ENCODE measurements at regions not wholly inside any gene's neighbourhood (a gene's known extent, or its start where the extent isn't known, plus 50 kb on each side); places are given as distances from the start of the nearest gene placed in this dataset.
A peak's percentile ranks its signal among the peaks of the same experiment; 100 is the strongest.

DNA sequence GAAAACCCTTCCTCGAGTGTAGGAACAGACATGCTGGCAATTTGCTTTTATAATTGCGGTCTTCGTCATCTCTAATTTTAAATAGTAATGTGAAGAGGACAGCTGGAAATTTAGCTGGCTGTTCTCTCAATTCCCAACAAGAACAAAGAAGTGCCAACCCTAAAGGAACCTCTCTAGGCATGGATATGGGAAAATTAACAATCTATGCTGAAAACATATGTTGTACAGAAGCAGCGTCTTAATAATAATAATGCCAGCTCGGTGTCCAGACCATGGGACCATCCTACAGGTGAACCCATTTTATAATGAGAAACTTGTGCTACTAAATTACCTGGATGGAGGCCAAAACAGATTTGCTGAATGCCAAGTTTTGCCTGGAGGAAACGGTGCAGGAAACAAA is 641.4 kb upstream of the MGMT start:
- DNase-seq (ENCODE audit: low read depth in 2 of 3, low spot score in 1 of 3): no peak

DNA sequence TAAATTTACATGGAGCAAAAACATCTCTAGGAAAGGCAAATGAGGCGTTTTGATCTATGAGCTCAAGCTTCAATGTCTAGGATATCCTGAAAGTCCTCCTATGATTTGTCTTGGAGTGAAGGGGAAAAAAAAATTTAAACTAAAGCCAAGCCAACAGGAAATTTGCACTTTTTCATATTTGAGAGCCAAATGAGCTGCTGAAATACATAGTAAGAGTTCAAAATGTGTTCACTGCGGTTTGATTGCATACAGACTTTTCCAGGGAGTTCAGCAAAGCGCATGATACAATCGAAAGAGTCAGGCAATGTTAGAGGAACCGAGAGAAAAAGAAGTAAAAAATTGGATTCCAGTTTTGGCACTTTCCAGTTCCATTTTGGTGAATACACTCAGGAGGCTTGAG is 633.4 kb upstream of the MGMT start:
- DNase-seq (ENCODE audit: low read depth in 2 of 3, low spot score in 1 of 3): no peak

DNA sequence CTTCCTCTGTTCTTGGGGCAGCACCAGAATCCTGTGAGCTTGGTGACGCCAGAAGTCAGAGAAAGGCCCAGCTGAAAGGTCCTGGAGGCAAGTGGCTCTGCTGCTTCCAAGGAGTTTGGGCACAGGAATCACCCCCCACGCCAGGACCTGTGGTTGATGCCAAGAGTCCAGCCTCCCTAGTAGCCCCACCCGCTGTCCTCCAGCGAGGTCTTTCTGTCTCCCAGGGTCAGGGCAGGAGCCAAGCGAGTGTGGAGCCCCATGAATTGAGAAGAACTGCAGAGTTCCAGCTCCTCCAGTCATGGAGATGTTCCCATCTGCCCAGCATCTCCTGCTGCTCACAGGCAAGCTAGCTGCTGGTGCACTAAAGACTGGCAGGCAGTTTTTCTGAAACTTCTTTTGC is 631.7 kb upstream of the MGMT start:
- DNase-seq (ENCODE audit: low read depth in 2 of 3, low spot score in 1 of 3): no peak

DNA sequence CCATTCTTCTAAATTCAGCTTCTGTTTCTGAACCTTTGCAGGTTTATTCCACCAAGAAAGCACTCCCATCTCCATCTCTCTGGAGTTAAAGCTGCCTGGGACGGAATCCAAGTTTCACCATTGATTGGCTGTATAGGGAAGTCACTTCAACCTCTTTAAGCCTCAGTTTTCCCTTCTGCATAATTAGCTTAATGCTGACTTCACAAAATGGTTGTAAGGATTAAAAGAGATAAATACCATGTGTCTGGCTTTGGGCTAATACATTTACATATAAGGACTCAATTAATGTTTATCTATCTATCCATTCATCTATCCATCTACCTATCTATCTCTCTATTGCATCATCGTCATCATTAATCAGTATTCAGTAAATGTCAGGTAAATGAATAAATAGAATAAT is 629.6 kb upstream of the MGMT start:
- DNase-seq (ENCODE audit: low read depth in 2 of 3, low spot score in 1 of 3): no peak

DNA sequence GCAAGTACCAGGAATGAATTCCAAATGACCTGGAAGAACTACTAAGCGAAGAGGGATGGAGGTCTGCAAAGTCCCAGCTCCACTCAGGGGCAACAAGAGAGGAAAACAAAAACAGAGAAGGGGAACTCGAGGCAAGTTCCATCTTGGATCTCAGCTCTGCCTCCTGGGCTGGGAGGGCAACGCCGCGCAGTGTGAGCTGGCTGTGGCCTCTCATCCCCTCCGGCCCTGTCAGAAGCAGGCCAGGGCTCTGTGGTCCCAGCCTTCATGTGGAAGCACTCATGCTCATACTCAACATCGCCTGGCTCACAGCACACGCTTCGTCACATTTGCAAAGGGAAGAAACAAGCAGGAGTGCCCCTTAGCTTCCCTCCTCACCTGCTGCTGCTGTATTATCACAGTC is 627.9 kb upstream of the MGMT start:
- DNase-seq (ENCODE audit: low read depth in 2 of 3, low spot score in 1 of 3): no peak

DNA sequence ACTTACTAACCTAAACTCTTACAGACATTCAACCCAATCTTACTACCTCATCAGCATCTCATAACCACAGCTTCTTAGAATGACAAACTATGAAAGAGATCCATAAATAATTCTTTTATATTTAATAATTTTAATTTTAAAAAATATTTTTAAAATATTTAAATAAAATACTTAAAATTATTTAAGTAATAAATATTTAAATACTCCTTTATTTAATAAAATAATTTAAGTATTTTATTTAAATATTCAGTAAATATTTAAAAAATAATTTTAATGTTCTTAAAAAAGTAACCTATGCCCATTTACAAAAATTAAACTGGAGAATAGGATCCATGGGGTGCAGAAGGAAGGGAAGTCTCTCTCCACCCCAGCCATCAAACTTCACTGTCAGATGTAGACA is 627.3 kb upstream of the MGMT start:
- DNase-seq (ENCODE audit: low read depth in 2 of 3, low spot score in 1 of 3): no peak

DNA sequence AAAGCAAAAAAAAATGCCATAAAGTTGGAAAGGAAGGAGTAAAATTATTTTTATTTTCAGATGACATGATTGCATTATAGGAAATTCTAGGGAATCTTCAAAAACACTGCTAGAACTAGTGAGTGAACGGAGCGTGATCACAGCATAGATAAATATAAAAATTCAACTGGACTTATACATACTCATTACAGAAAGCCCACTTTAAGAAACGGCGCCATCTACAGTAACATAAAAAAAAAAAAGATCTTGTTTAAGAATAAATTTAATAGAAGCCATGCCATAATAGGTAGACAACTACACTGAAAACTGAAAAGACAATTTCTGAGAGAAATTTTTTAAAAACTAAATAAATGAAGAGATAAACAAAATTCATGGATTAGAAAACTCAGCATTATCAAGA is 623.1 kb upstream of the MGMT start:
- no peak for DNase-seq (ENCODE audit: low read depth in 2 of 3, low spot score in 1 of 3)

DNA sequence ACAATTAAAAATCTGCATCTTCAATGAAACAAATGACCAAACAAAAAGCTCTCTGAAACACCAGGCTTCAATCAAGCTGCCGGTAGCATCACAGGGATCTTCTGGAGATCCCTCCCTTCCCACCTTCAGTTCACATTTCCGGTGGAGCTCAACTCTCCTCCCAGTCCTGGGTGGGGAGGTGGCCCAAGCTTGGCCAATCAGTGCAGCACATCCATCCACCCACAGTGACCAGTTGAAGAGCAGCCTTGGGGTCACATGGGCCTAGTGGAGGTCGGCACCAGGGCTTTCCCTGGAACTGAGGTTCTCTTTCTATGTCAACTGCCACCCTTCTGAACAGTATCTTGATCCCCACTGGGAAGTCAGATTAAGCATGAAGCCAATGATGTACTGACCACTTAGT is 620.1 kb upstream of the MGMT start:
- no peak for DNase-seq (ENCODE audit: low read depth in 2 of 3, low spot score in 1 of 3)

DNA sequence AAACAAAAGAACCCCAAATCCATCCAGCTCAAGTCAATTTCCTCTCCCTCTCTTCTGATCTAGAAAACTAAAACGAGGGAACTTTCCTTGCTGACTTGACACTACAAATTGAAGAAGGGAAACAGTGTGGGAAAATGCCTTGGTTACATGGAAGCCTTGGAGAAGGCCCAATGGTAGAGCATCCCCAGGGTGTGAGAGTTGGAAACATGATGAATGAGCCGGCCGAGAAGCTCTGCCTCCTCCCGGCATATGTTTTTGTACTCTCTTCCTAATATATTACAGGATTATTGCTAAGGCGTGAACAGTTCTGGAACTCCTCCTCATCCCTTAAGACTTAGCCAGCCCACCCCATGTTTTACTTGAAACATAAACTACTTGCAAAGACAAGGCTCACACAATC is 618.2 kb upstream of the MGMT start:
- no peak for DNase-seq (ENCODE audit: low read depth in 2 of 3, low spot score in 1 of 3)

DNA sequence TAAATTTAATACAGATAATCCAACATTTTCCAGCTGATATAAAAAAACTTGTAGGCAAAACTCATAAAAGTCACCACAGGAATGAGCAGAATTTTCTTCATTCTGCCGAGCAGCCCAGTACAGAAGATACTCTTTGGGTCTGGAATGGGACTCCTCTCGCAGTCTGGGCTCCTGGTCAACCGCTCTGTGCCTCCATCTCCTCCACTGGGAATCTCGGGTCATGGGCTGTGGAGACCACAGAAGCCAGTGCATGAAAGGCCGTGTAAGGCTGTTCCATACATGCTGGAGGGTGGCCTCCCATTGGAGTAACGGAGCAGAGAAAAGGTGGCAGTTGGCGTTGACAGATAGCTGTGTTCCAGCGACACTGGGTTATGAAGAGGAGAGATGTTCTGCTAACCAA is 616.4 kb upstream of the MGMT start:
- DNase-seq (ENCODE audit: low read depth in 2 of 3, low spot score in 1 of 3): no peak

DNA sequence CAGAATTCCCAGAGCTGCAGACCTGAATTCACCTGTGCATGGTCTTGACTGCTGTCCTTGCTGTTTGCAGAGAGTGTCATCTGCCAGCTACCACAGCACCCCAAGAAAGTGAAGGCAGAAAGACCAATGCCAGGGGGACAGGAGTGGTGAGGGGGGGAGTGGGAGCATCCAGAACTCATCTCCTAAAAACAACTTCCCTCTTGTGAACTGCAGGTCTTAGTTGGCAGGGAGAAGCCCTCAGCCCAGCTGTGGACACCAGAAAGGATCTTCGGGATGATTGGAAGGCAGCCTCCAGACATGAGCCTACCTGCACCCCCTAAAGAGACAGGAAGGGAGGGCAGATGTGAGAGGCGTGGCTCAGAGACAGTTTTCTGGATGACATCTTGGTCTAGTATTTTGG is 615.8 kb upstream of the MGMT start:
- DNase-seq (ENCODE audit: low read depth in 2 of 3, low spot score in 1 of 3): no peak

DNA sequence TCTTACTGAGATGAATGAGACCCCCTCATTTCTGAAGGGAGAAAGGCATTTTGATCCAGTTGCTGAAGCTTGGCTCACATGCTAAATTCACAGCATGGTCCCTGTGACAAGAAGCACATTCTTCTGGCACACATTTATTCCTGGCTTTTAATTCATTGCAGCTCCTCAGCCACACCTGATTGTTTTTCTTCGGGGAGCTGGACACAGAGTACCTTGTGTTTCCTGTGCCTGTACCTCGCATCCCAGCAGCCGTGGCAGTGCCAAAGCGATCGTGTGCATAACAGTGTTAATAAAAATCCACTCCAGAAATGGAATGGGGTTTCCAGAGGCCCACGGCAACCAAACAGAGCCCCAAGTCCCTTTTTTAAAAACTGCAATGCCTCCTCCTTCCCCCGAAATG is 615.3 kb upstream of the MGMT start:
- DNase-seq (ENCODE audit: low read depth in 2 of 3, low spot score in 1 of 3): no peak

DNA sequence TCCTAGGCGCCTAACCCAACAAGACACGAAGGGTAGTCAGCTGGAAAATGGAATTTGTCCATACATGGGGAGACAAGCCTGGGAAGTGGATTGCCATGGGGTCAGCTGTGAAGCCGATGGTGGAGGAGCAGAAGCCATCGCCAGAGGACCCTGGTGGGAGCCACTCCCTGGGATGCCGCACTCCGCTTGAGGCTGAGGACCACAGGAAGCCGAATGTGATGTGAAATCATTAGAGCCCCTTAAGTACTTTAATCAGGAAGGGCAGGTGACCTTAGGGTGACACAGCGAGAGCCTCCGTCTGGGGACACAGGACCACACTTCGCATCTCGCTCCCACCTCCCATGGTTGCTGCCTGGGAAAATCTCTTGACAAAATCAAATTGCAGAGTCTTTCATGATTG is 614.6 kb upstream of the MGMT start:
- no peak for DNase-seq (ENCODE audit: low read depth in 2 of 3, low spot score in 1 of 3)

DNA sequence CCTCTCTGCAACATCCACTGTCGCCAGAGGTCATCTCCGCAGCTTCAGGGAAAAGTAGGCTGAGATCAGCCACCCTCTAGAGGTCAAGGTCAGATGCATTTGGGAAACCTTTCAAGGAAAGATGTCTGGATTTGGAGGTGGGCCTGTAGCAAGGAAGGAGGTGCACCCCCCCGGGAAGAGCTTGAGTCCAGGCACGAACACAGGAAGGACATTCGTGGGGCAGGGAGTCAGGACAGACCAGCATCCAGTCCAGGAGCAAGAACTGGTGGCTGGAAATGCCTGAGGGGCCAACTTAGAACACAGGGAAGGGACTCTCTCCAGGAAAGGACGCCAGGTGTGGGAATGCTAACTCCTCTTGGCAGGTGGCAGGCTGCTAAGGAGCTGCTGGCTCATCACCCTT is 614.1 kb upstream of the MGMT start:
- no peak for DNase-seq (ENCODE audit: low read depth in 2 of 3, low spot score in 1 of 3)

DNA sequence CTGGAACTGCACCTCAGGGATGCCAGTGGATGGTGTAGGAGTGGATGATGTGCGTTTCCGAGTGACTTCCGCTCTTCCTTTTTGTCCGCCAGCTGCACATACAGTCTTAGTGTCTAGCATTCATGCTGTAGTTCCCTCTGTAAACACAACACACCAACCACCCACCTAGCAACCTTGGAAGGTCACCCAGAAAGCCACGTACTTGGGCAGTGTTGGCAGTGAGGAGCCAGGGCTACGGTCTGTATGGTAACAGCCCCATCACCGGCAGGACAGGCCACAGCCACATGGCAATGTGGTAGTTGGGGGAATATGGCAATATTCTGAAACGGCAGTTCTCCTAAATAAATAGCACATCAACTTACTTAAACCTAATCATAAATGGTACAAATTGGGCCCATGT is 613.5 kb upstream of the MGMT start:
- DNase-seq (ENCODE audit: low read depth in 2 of 3, low spot score in 1 of 3): no peak

DNA sequence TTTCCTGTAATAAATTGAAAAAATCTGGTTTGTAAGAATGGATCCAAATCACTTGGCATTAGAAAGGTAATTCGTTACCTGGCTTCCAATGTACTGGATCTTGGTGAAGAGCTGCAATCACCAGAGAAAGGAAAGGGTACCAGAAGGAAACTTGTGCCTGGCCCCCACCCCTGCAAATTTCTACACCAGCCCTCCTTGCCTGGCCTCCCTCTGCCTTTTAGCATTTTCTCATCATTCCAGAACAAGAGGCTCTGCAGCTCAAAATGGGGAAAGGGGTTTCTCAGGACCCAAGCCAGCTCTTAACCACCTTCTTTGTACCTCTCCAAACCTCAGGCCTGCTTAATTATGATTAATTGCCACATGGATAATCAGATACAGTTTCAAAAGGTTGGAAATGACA is 612.8 kb upstream of the MGMT start:
- no peak for DNase-seq (ENCODE audit: low read depth in 2 of 3, low spot score in 1 of 3)

DNA sequence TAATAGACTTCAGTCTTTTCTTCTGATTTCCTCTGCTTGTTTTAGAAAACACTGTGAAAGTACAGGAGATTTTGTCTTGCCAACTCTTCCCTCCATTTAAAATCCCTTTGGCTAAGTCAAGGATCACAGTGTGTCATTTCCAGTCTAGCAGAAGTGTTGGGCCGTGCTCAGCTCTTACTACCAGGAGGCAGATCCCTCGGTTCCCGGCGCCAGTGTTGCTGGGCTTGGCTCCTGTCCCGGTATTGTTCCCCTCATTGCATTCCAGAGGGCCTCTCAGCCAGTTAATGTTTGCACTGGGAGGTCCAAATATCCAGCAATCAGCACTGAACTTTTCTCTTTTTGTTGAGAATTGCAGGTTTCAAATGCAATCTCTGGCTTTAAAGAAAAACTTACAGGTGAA is 612.1 kb upstream of the MGMT start:
- DNase-seq (ENCODE audit: low read depth in 2 of 3, low spot score in 1 of 3): no peak

DNA sequence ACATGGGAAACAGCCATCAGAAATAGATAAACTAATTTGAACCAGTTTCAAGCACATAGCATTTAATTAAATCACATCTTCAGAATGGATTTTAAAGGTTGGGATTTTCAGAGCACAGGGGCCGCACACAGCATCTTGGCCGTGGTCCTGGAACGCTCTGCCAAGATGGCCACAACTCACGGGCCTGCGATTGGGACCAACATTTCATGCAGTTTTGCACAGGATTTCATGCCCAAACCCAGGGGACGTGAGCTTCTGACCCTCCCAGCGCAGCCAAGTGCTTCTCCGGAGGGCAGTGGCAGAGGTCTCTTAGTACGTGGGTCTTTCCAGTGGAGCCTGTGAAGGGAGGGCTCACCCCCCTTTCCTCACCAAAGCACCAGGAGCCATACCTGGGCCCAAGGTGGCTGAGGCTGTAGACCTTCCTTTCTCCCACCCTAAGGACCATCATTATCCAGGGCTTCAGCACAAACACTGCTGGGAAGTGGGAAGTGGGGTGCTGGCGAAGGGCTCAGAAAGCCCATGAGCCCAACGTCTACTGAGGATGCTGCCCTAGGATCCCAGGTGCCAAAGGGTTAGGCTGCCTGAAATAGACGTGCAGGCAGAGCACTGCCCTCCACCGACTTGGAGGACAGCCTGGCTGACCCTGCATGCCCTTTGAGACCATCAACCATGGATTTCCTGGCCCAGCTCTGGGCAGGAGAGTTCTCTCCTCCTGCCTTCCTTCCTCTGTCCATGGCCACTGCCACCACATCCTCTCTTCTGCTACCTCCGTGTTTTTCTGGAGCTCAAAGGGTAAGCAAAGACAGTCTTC is 611.2 kb upstream of the MGMT start:
- no peak for DNase-seq (ENCODE audit: low read depth in 2 of 3, low spot score in 1 of 3)

DNA sequence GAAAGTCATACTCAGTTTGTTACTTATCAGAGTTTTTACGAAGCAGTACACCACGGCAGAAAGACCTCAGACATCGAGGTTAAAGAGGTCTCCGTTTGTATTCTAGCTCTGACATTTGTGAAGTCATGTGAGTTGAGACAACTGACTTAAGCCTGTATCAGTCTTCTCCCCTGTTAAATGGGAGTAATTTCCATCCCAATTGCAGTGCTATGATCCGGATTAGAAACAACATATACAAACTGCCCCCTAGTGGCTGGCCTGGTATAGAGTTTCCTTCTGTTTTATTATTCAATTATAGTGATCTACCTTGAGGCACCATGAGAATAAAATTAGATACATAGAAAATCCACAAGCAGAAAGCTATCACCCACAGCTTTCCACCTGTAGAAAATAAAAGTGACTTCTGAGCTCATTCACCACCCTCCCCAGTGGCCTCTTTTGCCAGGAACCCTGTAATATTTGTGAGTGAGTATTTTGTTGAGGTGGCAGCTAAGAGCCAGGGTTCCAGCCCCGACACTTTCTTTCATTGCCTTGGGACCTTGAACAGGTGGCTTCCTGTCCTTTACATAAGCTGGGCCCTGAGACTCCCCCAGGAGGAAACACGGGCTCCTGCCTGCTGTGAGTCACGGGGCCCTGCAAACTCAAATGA is 607.2 kb upstream of the MGMT start:
- DNase-seq (ENCODE audit: low read depth in 2 of 3, low spot score in 1 of 3): peak in 2 of 3 donors; percentile 9 to 37

DNA sequence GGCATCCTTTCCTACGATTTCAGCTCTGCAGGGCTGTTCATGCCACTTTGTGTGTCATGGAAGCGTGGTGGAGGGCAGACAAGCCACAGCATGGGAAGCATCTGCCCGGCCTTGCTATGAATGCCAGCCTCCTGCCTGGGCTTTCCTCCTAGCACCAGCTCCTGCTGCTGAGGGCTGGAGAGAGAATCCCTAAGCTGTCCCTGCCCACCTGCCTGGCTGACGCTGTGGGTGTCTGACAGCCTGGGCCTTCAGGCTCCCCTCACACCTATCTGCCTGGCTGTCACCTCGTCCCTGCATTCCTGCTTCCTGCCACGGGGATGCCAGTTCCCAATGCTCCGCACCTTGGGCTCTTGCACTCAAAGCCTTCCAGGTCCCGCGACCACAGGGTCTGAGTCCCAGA is 606.5 kb upstream of the MGMT start:
- no peak for DNase-seq (ENCODE audit: low read depth in 2 of 3, low spot score in 1 of 3)

DNA sequence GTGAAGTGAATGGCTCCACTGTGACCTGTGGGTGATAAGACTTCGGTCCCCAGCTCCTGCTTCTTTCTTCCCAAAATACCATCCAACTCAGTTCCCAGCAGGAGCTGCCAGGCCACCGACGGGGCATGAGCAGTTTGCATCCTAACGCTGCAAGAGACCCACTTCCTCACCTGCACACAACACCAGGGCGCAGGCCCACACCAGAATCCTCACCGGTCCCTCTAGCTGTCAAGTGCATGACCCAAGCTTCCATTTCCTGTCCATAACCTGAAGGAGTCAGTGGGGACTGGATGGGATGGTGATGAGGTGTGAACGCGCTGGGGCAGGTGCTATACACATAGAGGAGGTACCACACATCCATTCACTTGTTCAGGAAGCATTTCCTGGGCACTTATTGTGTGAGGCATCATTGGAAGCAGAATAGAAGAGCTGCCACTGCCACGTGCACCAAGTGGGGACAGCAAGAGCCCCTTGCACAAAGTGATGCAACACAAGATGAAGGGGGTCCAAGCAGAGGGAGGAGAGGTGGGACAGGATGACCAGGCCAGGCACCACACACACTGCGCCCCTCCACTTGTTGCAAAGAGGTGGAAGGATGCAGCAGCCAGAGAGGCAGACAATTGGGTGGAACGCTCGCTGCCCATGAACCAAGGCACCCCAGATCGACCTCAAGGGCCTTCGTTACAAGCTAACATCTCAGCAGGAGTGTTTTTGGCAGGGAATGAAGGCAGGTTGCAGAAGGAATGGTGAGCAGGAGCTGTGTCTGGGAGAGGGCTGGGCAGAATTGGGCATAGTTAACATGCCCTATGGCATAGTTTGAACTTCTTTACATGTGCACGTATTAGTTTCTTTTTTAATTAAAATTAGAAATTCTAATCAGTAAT is 605.8 kb upstream of the MGMT start:
- DNase-seq (ENCODE audit: low read depth in 2 of 3, low spot score in 1 of 3): no peak

DNA sequence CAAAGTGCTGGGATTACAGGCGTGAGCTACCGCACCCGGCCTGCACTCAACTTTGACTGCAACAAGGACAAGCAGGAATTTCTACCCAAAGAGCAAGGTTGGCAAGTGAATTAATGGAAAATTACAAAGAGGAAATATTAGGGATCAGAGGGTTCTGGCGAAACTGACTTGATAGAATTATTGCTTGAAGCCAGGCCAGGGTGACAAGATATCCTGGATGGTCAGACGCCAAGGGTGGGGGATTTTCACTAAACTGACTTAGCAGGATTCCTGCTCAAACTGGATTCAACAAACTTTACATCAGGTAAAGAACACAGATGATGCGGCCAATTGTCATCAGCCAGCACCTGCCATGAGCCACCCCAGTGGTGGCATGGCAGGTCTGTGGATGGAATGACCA is 603.6 kb upstream of the MGMT start:
- DNase-seq (ENCODE audit: low read depth in 2 of 3, low spot score in 1 of 3): no peak
